Mesodermal cell (in vitro differentiated cells): ENCODE measurements at regions not wholly inside any gene's neighbourhood (a gene's known extent, or its start where the extent isn't known, plus 50 kb on each side); places are given as distances from the start of the nearest gene placed in this dataset.

Experiments
- H3K27ac ChIP-seq: 2 replicates; pipeline ENCODE4 v1.7.0; 2013; ENCODE audit warnings: mild to moderate bottlenecking, low read depth, low read length, moderate library complexity; ENCODE audit not compliant: severe bottlenecking
- H3K36me3 ChIP-seq: 2 replicates; pipeline ENCODE4 v1.7.1; 2013; ENCODE audit warnings: mild to moderate bottlenecking, low read length, moderate library complexity; ENCODE audit not compliant: control insufficient read depth, insufficient read depth
- H3K4me1 ChIP-seq: one replicate; pipeline ENCODE4 v1.7.1; 2013; ENCODE audit warnings: mild to moderate bottlenecking, low read length; ENCODE audit not compliant: insufficient read depth, control insufficient read depth, poor library complexity, severe bottlenecking
- H3K4me3 ChIP-seq: 2 replicates; pipeline ENCODE4 v1.7.0; 2013; ENCODE audit warnings: low read length, control low read depth, mild to moderate bottlenecking; ENCODE audit not compliant: insufficient read depth, poor library complexity, severe bottlenecking; ENCODE audit errors: extremely low read depth
- H3K9me3 ChIP-seq: 2 replicates; pipeline ENCODE4 v1.7.1; 2013; ENCODE audit warnings: mild to moderate bottlenecking, low read length, moderate library complexity; ENCODE audit not compliant: control insufficient read depth
- WGBS, 2 experiments: methylation state at CpG; one replicate each; pipeline ENCODE4 v1.1.5; 2013; ENCODE audit warnings: missing lambda C conversion rate in 2 of 2; ENCODE audit not compliant: insufficient coverage in 2 of 2; 5-methylcytosine and 5-hydroxymethylcytosine counted together

GRCh38 chr2:195411219-195411687 lies 245.8 kb upstream of the SLC39A10 start:
- 87 to 97% methylated on average over 3 to 12 of the region's 12 CpGs for WGBS, 2 experiments

GRCh38 chr2:195410074-195410671 lies 246.9 kb upstream of the SLC39A10 start:
- Histone ChIP-seq H3K4me3 (no peak overlapping the region), H3K36me3 (no peaks in the 10 kb centered on the region), H3K4me1 (no peaks in the 10 kb centered on the region), H3K9me3 (no peaks in the 10 kb centered on the region), H3K27ac (no peak overlapping the region)
- 48 to 58% methylated on average over 2 of the region's 2 CpGs for WGBS, 2 experiments

More at GRCh38 chr2:195411219-195411687, 245.8 kb upstream of the SLC39A10 start:
- Histone ChIP-seq H3K27ac (no peak overlapping the region), H3K36me3 (no peaks in the 10 kb centered on the region), H3K4me3 (no peak overlapping the region), H3K4me1 (no peaks in the 10 kb centered on the region), H3K9me3 (no peaks in the 10 kb centered on the region)

- 83 to 100% methylated on average over 1 of the region's 1 CpG for WGBS, 2 experiments
- Histone ChIP-seq H3K36me3 (no peaks in the 10 kb centered on the region), H3K4me1 (no peaks in the 10 kb centered on the region), H3K4me3 (no peak overlapping the region), H3K9me3 (no peaks in the 10 kb centered on the region), H3K27ac (no peak overlapping the region)
These were observed 248.2 kb upstream of the SLC39A10 start for GRCh38 chr2:195408811-195409210.

GRCh38 chr2:195408196-195408595 lies 248.8 kb upstream of the SLC39A10 start:
- Histone ChIP-seq H3K36me3 (no peaks in the 10 kb centered on the region), H3K4me3 (no peak overlapping the region), H3K4me1 (no peaks in the 10 kb centered on the region), H3K27ac (no peak overlapping the region), H3K9me3 (no peaks in the 10 kb centered on the region)
- WGBS, 2 experiments, result 59 to 86% methylated on average over 2 to 3 of the region's 3 CpGs

- no peak overlapping the region for H3K4me3 ChIP-seq
- H3K9me3 ChIP-seq, result no peaks in the 10 kb centered on the region
- H3K4me1 ChIP-seq, result no peaks in the 10 kb centered on the region
- no peak overlapping the region for H3K27ac ChIP-seq
- H3K36me3 ChIP-seq, result no peaks in the 10 kb centered on the region
- WGBS, 2 experiments, result 100% methylated on average over 1 of the region's 3 CpGs; no CpG with 5 or more reads in 1 of the 2 experiments
These were observed 249.2 kb upstream of the SLC39A10 start for GRCh38 chr2:195407783-195408182.

- H3K27ac ChIP-seq, result no peak overlapping the region
- WGBS, 2 experiments, result 82 to 98% methylated on average over 9 to 11 of the region's 13 CpGs
- no peaks in the 10 kb centered on the region for H3K9me3 ChIP-seq
- H3K36me3 ChIP-seq, result no peaks in the 10 kb centered on the region
- H3K4me1 ChIP-seq, result no peaks in the 10 kb centered on the region
- H3K4me3 ChIP-seq, result no peak overlapping the region
These were observed 250.0 kb upstream of the SLC39A10 start for GRCh38 chr2:195406886-195407603.

- no peaks in the 10 kb centered on the region for H3K4me1 ChIP-seq
- H3K36me3 ChIP-seq, result no peaks in the 10 kb centered on the region
- H3K9me3 ChIP-seq, result no peaks in the 10 kb centered on the region
- WGBS, 2 experiments, result no CpG with 5 or more reads among the region's 2 CpGs
- no peak overlapping the region for H3K27ac ChIP-seq
- no peak overlapping the region for H3K4me3 ChIP-seq
These were observed 252.4 kb upstream of the SLC39A10 start for GRCh38 chr2:195404651-195405050.

GRCh38 chr2:195396479-195396878 lies 260.5 kb upstream of the SLC39A10 start:
- Histone ChIP-seq H3K4me3 (no peak overlapping the region), H3K36me3 (no peaks in the 10 kb centered on the region), H3K4me1 (no peaks in the 10 kb centered on the region), H3K27ac (no peak overlapping the region), H3K9me3 (no peaks in the 10 kb centered on the region)
- no CpG with 5 or more reads among the region's 2 CpGs for WGBS, 2 experiments

- Histone ChIP-seq H3K4me1 (no peaks in the 10 kb centered on the region), H3K36me3 (no peaks in the 10 kb centered on the region), H3K27ac (no peak overlapping the region), H3K9me3 (no peaks in the 10 kb centered on the region), H3K4me3 (no peak overlapping the region)
These were observed 261.7 kb upstream of the SLC39A10 start for GRCh38 chr2:195395362-195395761.

GRCh38 chr2:195392446-195393336 lies 264.3 kb upstream of the SLC39A10 start:
- no peaks in the 10 kb centered on the region for H3K4me1 ChIP-seq
- WGBS, 2 experiments, result 86% methylated on average over 2 of the region's 2 CpGs; no CpG with 5 or more reads in 1 of the 2 experiments
- no peaks in the 10 kb centered on the region for H3K36me3 ChIP-seq
- H3K27ac ChIP-seq, result no peak overlapping the region
- H3K9me3 ChIP-seq, result no peaks in the 10 kb centered on the region
- no peak overlapping the region for H3K4me3 ChIP-seq
